Left ventricle myocardium superior (tissue), 1 donor: ENCODE measurements at regions not wholly inside any gene's neighbourhood (a gene's known extent, or its start where the extent isn't known, plus 50 kb on each side); places are given as distances from the start of the nearest gene placed in this dataset.

Experiments used
- ATAC-seq: fragments of 200-7000 bp; cut with Tn5 transposase; one replicate; pipeline ENCODE4 v1.9.1; 2020; ENCODE audit warnings: mild to moderate bottlenecking, moderate library complexity
- DNase-seq: peaks from one replicate; pipeline ENCODE4 v3.0.0-alpha.2; 2020
- intact Hi-C: fragments of 100-400 bp; cut with micrococcal nuclease; formaldehyde crosslinking; loops from one replicate; pipeline ENCODE4 v1.11.0; 2022
- donor health status: DM: no; HTN: yes; CAD: no; lungs with severe emphysema.

GRCh38 chr10:60576130-60577069, 186.7 kb upstream of the ANK3 start:
- intact Hi-C loops = no loop called here
- ATAC-seq (peak; percentile 71), DNase-seq (no peak)

DNA sequence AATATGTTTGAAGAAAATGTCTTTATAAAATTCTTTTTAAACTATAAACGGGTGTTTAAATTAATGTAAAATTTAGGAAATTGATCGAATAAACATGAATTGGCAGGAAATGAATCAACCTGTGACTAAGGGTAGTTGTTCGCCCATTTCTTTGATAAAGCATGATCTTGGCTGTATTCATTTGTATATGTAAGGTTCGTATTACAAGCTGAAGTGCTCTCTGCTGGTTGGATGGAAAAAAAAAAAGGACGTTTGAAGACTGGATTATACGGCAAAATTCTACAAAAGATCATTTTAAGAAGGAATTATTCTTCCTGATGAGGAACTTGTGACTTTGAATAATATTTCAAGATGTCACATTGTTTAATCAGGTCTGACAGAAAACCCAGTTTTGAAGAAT, 185.4 kb upstream of the ANK3 start:
- DNase-seq = no peak
- intact Hi-C loops = no loop called here
- no peak for ATAC-seq

DNA sequence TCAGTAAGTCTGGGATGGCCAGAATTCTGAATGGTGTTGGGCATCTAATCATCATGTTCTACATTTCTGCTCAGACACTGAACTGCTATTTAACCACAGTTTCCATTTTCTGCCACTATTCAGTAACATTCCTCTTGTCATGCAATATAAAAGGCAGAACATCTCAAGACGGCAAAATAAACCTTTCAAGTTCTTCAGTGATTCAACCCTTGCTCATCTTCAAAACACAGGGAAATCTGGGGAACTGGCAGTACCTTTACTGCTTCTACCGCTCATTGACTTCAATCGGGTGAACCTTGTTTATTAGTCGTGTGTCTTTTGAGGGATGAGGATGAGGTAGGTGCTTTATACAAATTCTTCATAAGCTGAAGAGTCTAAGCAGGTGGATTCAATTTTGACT, 184.7 kb upstream of the ANK3 start:
- intact Hi-C loops = no loop called here
- ATAC-seq (no peak), DNase-seq (no peak)

GRCh38 chr10:60573336-60573735, 183.7 kb upstream of the ANK3 start:
- intact Hi-C loops = no loop called here
- no peak for DNase-seq
- ATAC-seq = peak; percentile 78

DNA sequence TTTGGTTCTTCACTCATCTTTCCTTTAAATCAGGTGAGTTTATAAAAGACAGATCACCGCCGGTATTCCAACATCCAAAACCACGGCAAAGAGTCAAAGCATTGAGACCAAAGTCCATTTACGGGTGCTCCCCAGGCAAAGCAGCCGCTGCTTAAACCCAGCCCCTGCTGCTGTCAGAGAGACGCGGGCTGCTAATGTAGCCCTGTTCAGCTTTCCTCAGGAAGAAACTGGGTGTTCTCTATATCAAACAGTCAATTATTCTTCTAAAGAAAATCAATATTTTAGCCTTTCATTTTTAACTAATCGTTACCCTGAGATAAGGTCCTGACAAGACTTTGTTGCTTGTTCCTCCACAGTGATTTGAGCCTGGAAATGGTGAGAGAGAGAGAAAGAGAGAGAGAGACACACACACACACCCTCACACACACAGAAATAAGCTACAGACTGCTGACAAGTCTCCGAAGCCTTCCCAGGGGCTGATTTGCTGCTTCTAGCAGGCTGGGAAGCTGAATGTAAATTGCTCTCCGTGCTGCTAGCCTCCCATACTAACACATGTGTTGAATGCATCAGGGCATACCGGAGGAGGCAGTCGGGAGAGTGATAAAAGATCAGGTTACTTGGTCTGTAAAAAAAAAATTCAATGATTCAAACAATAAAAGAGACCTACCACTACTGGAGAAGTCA, 183.0 kb upstream of the ANK3 start:
- DNase-seq (peak; percentile 53), ATAC-seq (peak; percentile 83)
- intact Hi-C loops = no loop called here

- intact Hi-C loops = no loop called here
- ATAC-seq (no peak), DNase-seq (no peak)
These were observed 181.2 kb upstream of the ANK3 start for GRCh38 chr10:60570896-60571295.

DNA sequence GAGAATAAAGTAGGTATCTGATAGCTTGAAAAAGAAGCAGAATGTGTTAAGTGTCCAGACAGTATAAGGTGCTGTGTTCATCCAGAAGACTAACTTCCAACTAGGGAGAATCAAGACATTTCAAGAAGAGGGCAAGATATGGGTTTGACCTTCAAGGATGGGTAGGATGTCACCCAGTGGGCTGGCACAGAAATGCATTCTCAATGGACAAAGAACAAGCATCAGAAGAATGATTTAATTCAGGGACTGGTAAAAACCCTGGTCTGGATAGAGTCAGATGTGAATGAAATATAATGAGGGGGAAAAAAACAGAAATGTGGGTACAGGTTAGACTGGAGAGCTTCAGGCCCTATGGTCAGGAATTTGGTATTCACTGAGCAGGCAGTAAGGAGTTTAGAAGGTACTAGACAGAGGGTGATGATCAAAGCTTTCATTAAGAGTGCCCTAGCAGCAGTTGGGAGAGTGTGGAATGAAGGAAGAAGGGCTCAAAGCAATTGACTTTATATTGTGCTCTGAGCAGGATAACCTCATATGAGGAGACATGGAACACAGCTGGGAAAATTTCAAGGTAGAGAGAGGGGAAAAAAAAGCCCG, 180.7 kb upstream of the ANK3 start:
- no peak for ATAC-seq
- DNase-seq = no peak
- intact Hi-C loops = no loop called here

DNA sequence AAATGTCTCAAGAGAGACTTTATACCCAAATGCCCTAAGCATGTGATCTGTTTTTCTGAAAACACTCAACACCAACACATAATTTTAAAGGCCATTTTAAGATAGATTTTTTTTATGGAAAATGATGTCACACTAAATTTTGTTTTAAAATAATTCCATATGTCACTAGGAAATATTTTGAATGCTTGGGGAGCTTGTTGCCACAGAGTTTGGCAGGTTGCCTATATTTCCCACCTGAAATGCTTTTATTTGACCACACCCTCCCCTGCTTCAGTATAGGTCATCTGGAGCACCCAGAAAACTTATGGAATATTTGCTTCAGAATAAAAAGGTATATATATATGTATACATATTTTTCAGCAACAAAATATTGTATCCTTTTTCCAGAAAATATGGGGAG, 180.0 kb upstream of the ANK3 start:
- intact Hi-C loops = no loop called here
- DNase-seq (no peak), ATAC-seq (no peak)

DNA sequence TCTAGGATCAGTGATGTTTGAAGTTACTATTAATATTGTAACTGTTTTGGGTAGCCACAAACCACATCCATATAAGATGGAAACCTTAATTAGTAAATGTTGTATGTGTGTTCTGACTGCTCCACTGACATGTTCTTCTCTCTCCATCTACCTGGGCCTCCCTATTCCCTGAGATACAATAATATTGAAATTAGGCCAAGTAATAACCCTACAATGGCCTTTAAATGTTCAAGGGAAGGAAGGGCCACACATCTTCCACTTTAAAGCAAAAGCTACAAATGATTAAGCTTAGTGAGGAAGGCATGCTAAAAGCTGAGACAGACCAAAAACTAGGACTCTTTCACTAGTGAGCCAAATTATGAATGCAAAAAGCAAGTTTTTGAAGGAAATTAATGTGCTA, 176.4 kb upstream of the ANK3 start:
- DNase-seq (no peak), ATAC-seq (no peak)
- intact Hi-C loops = no loop called here

DNA sequence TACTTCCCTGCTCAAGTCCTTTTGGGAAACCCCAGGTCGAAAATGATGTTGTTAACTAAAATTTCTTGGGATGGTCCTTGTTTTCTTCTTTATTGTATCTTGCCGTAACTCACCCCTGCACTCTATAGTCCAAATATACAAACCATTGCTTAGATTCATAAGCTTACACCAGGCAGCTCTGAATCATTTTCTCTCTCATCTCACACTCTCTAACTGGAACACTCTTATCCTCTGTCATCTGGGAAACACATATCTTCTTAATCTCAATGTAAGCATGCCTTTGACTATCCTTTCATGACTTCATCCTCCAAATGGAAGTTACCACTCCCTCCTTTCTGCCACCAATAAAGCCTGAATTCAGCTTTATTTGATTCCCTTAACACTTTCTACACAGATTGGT, 175.8 kb upstream of the ANK3 start:
- no peak for DNase-seq
- ATAC-seq = no peak
- intact Hi-C loops = no loop called here

DNA sequence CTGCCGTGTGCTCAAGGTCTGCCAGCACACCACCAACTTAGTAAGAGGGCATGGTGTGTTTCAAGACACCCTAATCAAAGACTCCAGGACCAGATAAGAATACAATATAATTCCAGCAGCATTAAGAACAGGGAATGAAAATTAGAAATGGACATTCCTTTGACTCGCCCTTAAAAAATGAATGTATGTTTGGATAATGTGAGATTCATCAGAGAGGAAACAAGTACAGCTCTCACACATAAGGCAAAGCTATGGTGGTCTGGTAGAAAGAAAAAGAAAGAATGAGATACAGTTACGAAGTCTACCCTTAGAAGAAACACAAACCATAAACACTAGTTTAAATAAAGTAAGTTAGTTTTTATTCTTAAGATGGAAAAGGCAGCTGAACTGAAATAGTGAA, 174.8 kb upstream of the ANK3 start:
- intact Hi-C loops = no loop called here
- no peak for ATAC-seq
- DNase-seq = no peak

DNA sequence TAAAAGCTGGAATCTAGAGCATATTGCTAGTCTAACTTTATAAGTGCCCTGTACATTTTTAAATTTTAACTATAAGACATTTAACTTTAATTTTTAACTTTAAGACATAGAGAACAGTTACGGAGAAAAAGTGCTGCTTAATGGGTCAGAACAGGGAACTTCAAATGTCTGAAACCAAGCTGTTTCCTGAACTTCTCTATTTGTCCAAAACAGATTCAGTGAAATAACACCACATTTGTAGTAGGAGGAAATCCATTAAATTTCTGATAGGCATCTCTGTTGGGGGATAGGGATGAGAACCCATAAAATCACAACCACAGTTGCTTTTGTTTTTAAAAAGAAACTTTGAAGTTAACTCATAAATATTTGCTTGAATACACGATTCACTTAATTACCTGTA, 170.8 kb upstream of the ANK3 start:
- no peak for ATAC-seq
- intact Hi-C loops = no loop called here

GRCh38 chr10:60555700-60556099, 166.0 kb upstream of the ANK3 start:
- DNase-seq (no peak), ATAC-seq (no peak)
- intact Hi-C loops = no loop called here

More for the DNA sequence above, 170.8 kb upstream of the ANK3 start:
- no peak for DNase-seq

DNA sequence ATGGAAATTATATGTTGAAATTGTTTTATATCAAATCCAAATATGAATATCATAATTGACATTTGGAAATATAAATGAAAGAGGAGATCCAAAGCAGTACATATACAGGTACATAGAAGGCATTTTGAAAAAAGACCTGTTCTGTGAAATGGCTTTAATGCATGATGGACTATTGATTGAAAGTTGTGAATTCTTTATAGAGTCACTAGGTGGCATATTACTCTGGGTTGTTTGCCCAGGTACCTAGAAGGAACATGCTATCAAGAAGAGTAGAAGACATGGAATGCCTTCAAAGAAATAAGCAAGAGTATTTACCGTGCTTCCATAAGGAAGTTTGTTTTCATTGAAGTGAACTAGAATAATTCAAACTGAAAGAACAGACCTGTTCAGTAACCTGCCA, 160.0 kb upstream of the ANK3 start:
- intact Hi-C loops = no loop called here
- ATAC-seq (no peak), DNase-seq (no peak)

- ATAC-seq (no peak), DNase-seq (no peak)
- intact Hi-C loops = no loop called here
These were observed 153.0 kb upstream of the ANK3 start for GRCh38 chr10:60542657-60543056.

DNA sequence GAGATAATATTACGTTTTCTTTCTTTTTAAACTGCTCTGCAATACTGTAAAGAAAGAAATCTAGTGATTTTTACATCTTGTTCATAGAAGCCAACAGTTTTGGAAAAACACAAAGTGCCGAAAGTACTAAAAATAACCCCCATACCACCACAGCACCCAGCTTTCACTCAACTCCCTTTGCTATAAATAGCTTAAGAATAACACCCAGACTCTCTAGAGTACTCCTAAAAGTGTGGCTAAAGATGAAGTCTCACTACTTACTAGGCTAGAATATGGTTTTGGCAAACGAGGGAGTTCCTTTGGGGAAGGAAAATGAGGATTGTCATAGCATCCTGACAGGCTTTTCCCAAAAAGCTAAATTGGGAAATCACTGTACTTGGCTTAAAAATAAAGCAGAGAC, 151.8 kb upstream of the ANK3 start:
- intact Hi-C loops = no loop called here
- DNase-seq (no peak), ATAC-seq (peak; percentile 66)

DNA sequence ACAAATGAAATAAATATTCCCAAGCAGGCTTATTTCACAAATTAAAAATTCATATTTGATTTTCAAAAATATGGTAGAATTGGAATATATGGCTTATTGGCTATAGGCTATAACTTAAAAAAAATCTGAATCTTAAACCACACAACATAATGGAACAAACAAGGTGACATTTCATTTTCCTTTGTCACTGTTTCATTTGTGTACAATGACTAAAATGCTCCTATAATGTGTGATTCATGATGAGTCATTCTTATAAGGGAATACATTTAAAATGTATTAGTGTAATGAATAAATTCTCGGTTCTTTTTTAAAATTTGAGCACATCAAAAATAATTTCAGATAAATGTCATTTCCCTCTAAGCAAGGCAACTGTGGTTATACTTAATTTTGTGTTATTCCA, 148.0 kb upstream of the ANK3 start:
- no peak for DNase-seq
- no peak for ATAC-seq
- intact Hi-C loops = no loop called here

GRCh38 chr10:60536529-60537114, 146.9 kb upstream of the ANK3 start:
- DNase-seq = no peak
- intact Hi-C loops = no loop called here
- ATAC-seq = no peak

DNA sequence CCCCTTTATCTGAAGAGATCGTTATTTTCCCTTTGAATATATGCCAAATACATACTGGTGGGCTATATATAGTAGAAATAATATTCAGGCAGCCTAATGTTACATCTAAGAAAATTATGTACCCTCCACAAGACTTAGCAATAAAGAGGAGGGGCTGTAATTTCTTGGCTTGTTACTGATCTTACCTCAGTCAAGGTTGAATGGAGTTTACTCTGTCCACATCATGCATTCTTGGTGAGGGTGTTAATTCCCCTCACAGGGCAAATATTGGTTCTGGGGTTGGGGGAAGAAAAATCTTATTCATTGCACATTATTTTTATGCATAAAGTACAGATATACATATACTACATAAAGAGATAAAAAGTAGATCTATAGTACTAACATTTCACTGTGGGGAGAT, 145.8 kb upstream of the ANK3 start:
- ATAC-seq (no peak), DNase-seq (no peak)
- intact Hi-C loops = no loop called here

- no peak for DNase-seq
- ATAC-seq = no peak
- intact Hi-C loops = no loop called here
These were observed 145.2 kb upstream of the ANK3 start for GRCh38 chr10:60534761-60535389.
